Astrocyte (in vitro differentiated cells and primary cell): ENCODE measurements at regions not wholly inside any gene's neighbourhood (a gene's known extent, or its start where the extent isn't known, plus 50 kb on each side); places are given as distances from the start of the nearest gene placed in this dataset.

Experiments
- DNase-seq: peaks from one replicate; pipeline ENCODE4 v3.0.0-alpha.2; 2010; ENCODE audit warnings: low read depth
- FAIRE-seq: peaks from 2 replicates; lab custom pipeline; 2011; peaks lifted over from hg19 to GRCh38; lab: Jason Lieb, UNC
- H2AFZ ChIP-seq: 2 replicates; pipeline ENCODE4 v1.6.0; 2012; ENCODE audit warnings: low read depth, low read length, inconsistent platforms
- H3K27ac ChIP-seq: 2 replicates; pipeline ENCODE4 v1.5.1; 2011; ENCODE audit warnings: low read depth, low read length, inconsistent platforms
- H3K27me3 ChIP-seq: 2 replicates; pipeline ENCODE4 v1.6.0; 2011; ENCODE audit warnings: low read length, inconsistent platforms; ENCODE audit not compliant: insufficient read depth
- H3K36me3 ChIP-seq: 2 replicates; pipeline ENCODE4 v1.5.1; 2011; ENCODE audit warnings: low read length, inconsistent platforms; ENCODE audit not compliant: insufficient read depth
- H3K4me1 ChIP-seq: 2 replicates; pipeline ENCODE4 v1.5.1; 2011; ENCODE audit warnings: low read length, inconsistent platforms; ENCODE audit not compliant: insufficient read depth
- H3K4me2 ChIP-seq: 2 replicates; pipeline ENCODE4 v1.6.0; 2012; ENCODE audit warnings: low read length, inconsistent platforms
- H3K4me3 ChIP-seq: 2 replicates; pipeline ENCODE4 v1.5.1; 2011; ENCODE audit warnings: low read depth, mild to moderate bottlenecking, low read length, inconsistent platforms; ENCODE audit not compliant: insufficient read depth
- H3K79me2 ChIP-seq: 2 replicates; pipeline ENCODE4 v1.6.0; 2012; ENCODE audit warnings: mild to moderate bottlenecking, low read length, inconsistent platforms; ENCODE audit not compliant: insufficient read depth
- H3K9ac ChIP-seq: 2 replicates; pipeline ENCODE4 v1.6.0; 2012; ENCODE audit warnings: mild to moderate bottlenecking, low read length, inconsistent platforms
- H3K9me3 ChIP-seq: 2 replicates; pipeline ENCODE4 v1.5.1; 2012; ENCODE audit warnings: low read depth, mild to moderate bottlenecking, low read length, inconsistent platforms; ENCODE audit not compliant: insufficient read depth
- H4K20me1 ChIP-seq: 2 replicates; pipeline ENCODE4 v1.6.0; 2012; ENCODE audit warnings: low read length, inconsistent platforms; ENCODE audit not compliant: insufficient read depth
- H3K27ac Mint-ChIP-seq: one replicate; pipeline ENCODE4 v1.8.0; 2021; ENCODE audit warnings: mild to moderate bottlenecking, mixed read lengths; ENCODE audit not compliant: unreplicated experiment
- H3K27me3 Mint-ChIP-seq: one replicate; pipeline ENCODE4 v1.8.0; 2021; ENCODE audit warnings: low read depth, mixed read lengths; ENCODE audit not compliant: unreplicated experiment
- H3K36me3 Mint-ChIP-seq: one replicate; pipeline ENCODE4 v1.8.0; 2021; ENCODE audit warnings: low read depth, mixed read lengths; ENCODE audit not compliant: unreplicated experiment
- H3K4me1 Mint-ChIP-seq: one replicate; pipeline ENCODE4 v1.8.0; 2021; ENCODE audit warnings: low read depth, mixed read lengths; ENCODE audit not compliant: unreplicated experiment
- H3K4me3 Mint-ChIP-seq: one replicate; pipeline ENCODE4 v1.8.0; 2021; ENCODE audit warnings: mild to moderate bottlenecking, moderate library complexity, mixed read lengths; ENCODE audit not compliant: unreplicated experiment
- H3K9me3 Mint-ChIP-seq: one replicate; pipeline ENCODE4 v1.8.0; 2021; ENCODE audit warnings: mild to moderate bottlenecking, mixed read lengths; ENCODE audit not compliant: unreplicated experiment
- EZH2 ChIP-seq: IDR thresholded peaks from 2 replicates; pipeline ENCODE4 v1.6.1; 2012; ENCODE audit warnings: mild to moderate bottlenecking, low read length, inconsistent platforms; ENCODE audit not compliant: insufficient read depth
- TF ChIP-seq, protein P1 (sequence below): IDR thresholded peaks from 2 replicates; pipeline ENCODE4 v1.5.1; 2011; ENCODE audit warnings: low read depth, mild to moderate bottlenecking, inconsistent platforms, low read length, moderate library complexity; ENCODE audit not compliant: insufficient read depth

DNA sequence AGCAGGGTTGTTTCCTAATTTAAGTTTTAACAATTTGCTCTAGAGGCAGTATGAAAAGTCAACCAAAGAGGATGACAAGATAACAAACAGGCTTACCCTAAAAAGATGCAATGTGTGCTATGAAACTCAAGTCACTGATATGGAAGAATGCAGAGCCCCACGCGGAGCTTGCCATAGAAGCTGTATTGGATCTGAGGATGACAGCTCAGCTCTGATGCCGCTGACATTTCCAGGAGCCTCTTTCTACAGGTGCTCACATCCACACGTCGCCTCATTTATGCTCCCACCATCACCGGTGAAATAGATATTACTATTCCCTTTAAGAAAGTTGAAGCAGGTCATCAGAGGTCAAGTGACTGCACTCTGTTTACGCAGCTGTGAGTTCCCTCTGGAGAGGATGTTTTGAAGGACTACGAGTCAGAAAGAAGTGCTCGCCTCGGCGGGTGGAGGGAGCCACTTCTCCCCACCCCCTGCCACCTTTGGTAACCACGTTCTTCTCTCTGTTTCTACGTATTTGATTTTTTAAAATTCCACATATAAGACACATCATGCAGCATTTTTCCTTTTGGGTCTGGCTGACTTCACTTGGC lies 275.4 kb downstream of the GLRX3 start:
- Mint-ChIP-seq H3K27ac (no peak overlapping the region), H3K9me3 (peaks cover 16% of the 10 kb centered on the region), H3K36me3 (no peaks in the 10 kb centered on the region), H3K4me1 (no peaks in the 10 kb centered on the region), H3K27me3 (peaks cover 3% of the 10 kb centered on the region), H3K4me3 (no peak overlapping the region)
- Histone ChIP-seq H3K9ac (no peak overlapping the region), H3K27ac (no peak overlapping the region), H3K79me2 (no peaks in the 10 kb centered on the region), H4K20me1 (no peaks in the 10 kb centered on the region), H3K4me1 (no peaks in the 10 kb centered on the region), H2AFZ (no peak overlapping the region), H3K4me3 (no peak overlapping the region), H3K27me3 (no peaks in the 10 kb centered on the region), H3K9me3 (peaks cover 3% of the 10 kb centered on the region), H3K4me2 (no peak overlapping the region), H3K36me3 (no peaks in the 10 kb centered on the region)
- DNase-seq (no peak), FAIRE-seq (no peak)
- TF ChIP-seq, protein P1, sequence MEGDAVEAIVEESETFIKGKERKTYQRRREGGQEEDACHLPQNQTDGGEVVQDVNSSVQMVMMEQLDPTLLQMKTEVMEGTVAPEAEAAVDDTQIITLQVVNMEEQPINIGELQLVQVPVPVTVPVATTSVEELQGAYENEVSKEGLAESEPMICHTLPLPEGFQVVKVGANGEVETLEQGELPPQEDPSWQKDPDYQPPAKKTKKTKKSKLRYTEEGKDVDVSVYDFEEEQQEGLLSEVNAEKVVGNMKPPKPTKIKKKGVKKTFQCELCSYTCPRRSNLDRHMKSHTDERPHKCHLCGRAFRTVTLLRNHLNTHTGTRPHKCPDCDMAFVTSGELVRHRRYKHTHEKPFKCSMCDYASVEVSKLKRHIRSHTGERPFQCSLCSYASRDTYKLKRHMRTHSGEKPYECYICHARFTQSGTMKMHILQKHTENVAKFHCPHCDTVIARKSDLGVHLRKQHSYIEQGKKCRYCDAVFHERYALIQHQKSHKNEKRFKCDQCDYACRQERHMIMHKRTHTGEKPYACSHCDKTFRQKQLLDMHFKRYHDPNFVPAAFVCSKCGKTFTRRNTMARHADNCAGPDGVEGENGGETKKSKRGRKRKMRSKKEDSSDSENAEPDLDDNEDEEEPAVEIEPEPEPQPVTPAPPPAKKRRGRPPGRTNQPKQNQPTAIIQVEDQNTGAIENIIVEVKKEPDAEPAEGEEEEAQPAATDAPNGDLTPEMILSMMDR, result no peak
- TF ChIP-seq EZH2, result no peak

DNA sequence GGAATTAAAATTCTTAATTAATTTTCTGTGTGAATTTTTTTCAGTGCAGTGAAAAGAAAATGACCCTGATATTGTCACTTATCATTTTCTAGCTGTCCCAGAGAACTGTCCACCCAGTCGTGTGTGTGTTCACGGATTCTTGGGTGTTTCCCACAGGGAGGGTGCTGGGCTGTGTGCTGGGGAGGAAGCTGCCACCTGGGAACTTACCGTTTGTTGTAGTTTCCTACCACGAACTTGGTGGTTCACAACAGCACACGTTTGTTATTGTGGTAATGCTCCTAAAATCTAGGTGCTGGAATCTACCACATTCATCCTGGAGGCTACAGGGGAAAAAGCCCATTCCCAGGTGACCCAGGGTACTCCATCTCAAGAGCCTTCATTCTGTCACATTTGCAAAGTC lies 276.1 kb downstream of the GLRX3 start:
- no peak overlapping the region for H3K27ac ChIP-seq
- FAIRE-seq (no peak), DNase-seq (no peak)
- H3K9me3 Mint-ChIP-seq, result peaks cover 16% of the 10 kb centered on the region
- H4K20me1 ChIP-seq, result no peaks in the 10 kb centered on the region
- TF ChIP-seq, protein P1, result no peak
- no peak for TF ChIP-seq EZH2
- no peak overlapping the region for H3K9ac ChIP-seq
- H3K9me3 ChIP-seq, result peaks cover 3% of the 10 kb centered on the region
- H3K36me3 ChIP-seq, result no peaks in the 10 kb centered on the region
- H3K4me2 ChIP-seq, result no peak overlapping the region
- no peaks in the 10 kb centered on the region for H3K27me3 ChIP-seq
- H3K27me3 Mint-ChIP-seq, result peaks cover 3% of the 10 kb centered on the region
- no peak overlapping the region for H2AFZ ChIP-seq
- H3K4me3 ChIP-seq, result no peak overlapping the region
- H3K36me3 Mint-ChIP-seq, result no peaks in the 10 kb centered on the region
- H3K4me1 ChIP-seq, result no peaks in the 10 kb centered on the region
- H3K79me2 ChIP-seq, result no peaks in the 10 kb centered on the region
- H3K4me3 Mint-ChIP-seq, result no peak overlapping the region
- no peak overlapping the region for H3K27ac Mint-ChIP-seq
- no peaks in the 10 kb centered on the region for H3K4me1 Mint-ChIP-seq

DNA sequence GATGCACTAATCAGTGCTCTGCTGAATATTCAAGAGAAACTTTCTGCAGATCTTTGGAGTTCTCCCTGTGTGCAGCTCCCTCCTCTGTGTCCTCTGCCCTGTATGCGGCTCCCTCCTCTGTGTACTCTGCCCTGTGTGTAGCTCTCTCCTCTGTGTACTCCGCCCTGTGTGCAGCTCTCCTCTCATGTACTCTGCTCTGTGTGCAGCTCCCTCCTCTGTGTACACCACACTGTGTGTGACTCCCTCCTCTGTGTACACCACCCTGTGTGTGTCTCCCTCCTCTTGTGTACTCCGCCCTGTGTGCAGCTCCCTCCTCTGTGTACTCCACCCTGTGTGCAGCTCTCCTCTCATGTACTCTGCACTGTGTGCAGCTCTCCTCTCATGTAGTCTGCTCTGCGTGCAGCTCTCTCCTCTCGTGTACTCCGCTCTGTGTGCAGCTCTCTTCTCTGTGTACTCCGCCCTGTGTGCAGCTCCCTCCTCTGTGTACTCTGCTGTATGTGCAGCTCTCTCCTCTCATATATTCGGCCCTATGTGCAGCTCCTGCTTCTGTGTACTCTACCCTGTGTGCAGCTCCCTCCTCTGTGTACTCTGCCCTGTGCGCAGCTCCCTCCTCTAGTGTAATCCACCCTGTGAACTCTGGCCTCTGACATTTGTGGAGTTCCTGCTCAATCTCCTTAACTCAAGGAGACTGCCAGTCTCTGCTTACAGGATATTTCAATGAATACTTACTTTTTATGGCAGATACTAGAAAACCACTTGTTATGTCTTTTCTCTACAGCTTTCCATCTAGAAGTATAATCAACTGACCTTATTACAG lies 280.4 kb downstream of the GLRX3 start:
- DNase-seq (no peak), FAIRE-seq (no peak)
- Mint-ChIP-seq H3K4me1 (no peaks in the 10 kb centered on the region), H3K36me3 (no peaks in the 10 kb centered on the region), H3K4me3 (no peak overlapping the region), H3K9me3 (peaks cover 14% of the 10 kb centered on the region), H3K27me3 (no peaks in the 10 kb centered on the region), H3K27ac (no peak overlapping the region)
- Histone ChIP-seq H3K79me2 (no peaks in the 10 kb centered on the region), H4K20me1 (no peaks in the 10 kb centered on the region), H3K4me2 (no peak overlapping the region), H3K4me3 (no peak overlapping the region), H3K36me3 (no peaks in the 10 kb centered on the region), H3K27ac (no peak overlapping the region), H3K27me3 (no peaks in the 10 kb centered on the region), H2AFZ (no peak overlapping the region), H3K9me3 (peaks cover 3% of the 10 kb centered on the region), H3K4me1 (no peaks in the 10 kb centered on the region), H3K9ac (no peak overlapping the region)
- TF ChIP-seq, protein P1, result no peak
- TF ChIP-seq EZH2, result no peak
